BE2C (cell line): ENCODE measurements at regions not wholly inside any gene's neighbourhood (a gene's known extent, or its start where the extent isn't known, plus 50 kb on each side); places are given as distances from the start of the nearest gene placed in this dataset.

Experiments
- DNase-seq: peaks from one replicate; pipeline ENCODE4 v3.0.0-alpha.2; 2020
- H3K27me3 ChIP-seq: fragments of 250-450 bp; sonication (Bioruptor Pico); 2 replicates; pipeline ENCODE4 v1.5.1; 2020; ENCODE audit warnings: mild to moderate bottlenecking
- H3K36me3 ChIP-seq: fragments of 250-450 bp; sonication (Bioruptor Pico); 2 replicates; pipeline ENCODE4 v1.5.1; 2020; ENCODE audit warnings: mild to moderate bottlenecking
- H3K4me1 ChIP-seq: fragments of 250-450 bp; sonication (Bioruptor Pico); 2 replicates; pipeline ENCODE4 v1.5.1; 2020
- H3K4me3 ChIP-seq: 2 replicates; pipeline ENCODE4 v1.5.1; 2011; ENCODE audit warnings: low read depth, low read length
- H3K9me3 ChIP-seq: fragments of 250-450 bp; sonication (Bioruptor Pico); 2 replicates; pipeline ENCODE4 v1.5.1; 2020
- CTCF ChIP-seq: IDR thresholded peaks from 2 replicates; pipeline ENCODE4 v1.5.1; 2012; ENCODE audit warnings: mild to moderate bottlenecking, low read depth, low read length

GRCh38 chr6:67877288-67877687 is 757.8 kb upstream of the ADGRB3 start:
- TF ChIP-seq CTCF: no peak
- Histone ChIP-seq H3K9me3 (no peaks in the 10 kb centered on the region; the same call in 1 of the 2 replicates), H3K4me1 (no peaks in the 10 kb centered on the region), H3K36me3 (no peaks in the 10 kb centered on the region), H3K27me3 (no peaks in the 10 kb centered on the region), H3K4me3 (no peak overlapping the region)
- DNase-seq: no peak

- Histone ChIP-seq H3K36me3 (no peaks in the 10 kb centered on the region), H3K4me1 (no peaks in the 10 kb centered on the region), H3K27me3 (no peaks in the 10 kb centered on the region), H3K4me3 (no peak overlapping the region), H3K9me3 (no peaks in the 10 kb centered on the region; the same call in 1 of the 2 replicates)
- no peak for TF ChIP-seq CTCF
- DNase-seq: no peak
These were observed 759.2 kb upstream of the ADGRB3 start for GRCh38 chr6:67875877-67876383.

GRCh38 chr6:67870321-67870720 is 764.8 kb upstream of the ADGRB3 start:
- H3K4me1 ChIP-seq: no peaks in the 10 kb centered on the region
- TF ChIP-seq CTCF: no peak
- H3K4me3 ChIP-seq: no peak overlapping the region
- no peak for DNase-seq
- no peaks in the 10 kb centered on the region for H3K36me3 ChIP-seq
- H3K9me3 ChIP-seq: no peaks in the 10 kb centered on the region
- no peaks in the 10 kb centered on the region for H3K27me3 ChIP-seq

- no peaks in the 10 kb centered on the region for H3K27me3 ChIP-seq
These were observed 771.7 kb upstream of the ADGRB3 start for GRCh38 chr6:67863346-67863745.

GRCh38 chr6:67854098-67854497 is 781.0 kb upstream of the ADGRB3 start:
- H3K9me3 ChIP-seq: peaks cover 2% of the 10 kb centered on the region; the same call in 1 of the 2 replicates
- H3K4me1 ChIP-seq: no peaks in the 10 kb centered on the region; the same call in 1 of the 2 replicates
- no peak overlapping the region for H3K4me3 ChIP-seq
- TF ChIP-seq CTCF: no peak
- peak; percentile 4 for DNase-seq
- H3K36me3 ChIP-seq: no peaks in the 10 kb centered on the region
- H3K27me3 ChIP-seq: no peaks in the 10 kb centered on the region

More at GRCh38 chr6:67863346-67863745, 771.7 kb upstream of the ADGRB3 start:
- H3K9me3 ChIP-seq: no peaks in the 10 kb centered on the region
- H3K4me1 ChIP-seq: no peaks in the 10 kb centered on the region
- TF ChIP-seq CTCF: no peak
- H3K36me3 ChIP-seq: no peaks in the 10 kb centered on the region
- no peak for DNase-seq
- H3K4me3 ChIP-seq: no peak overlapping the region

GRCh38 chr6:67839818-67840217 is 795.3 kb upstream of the ADGRB3 start:
- H3K4me1 ChIP-seq: no peaks in the 10 kb centered on the region
- no peak for DNase-seq

More at GRCh38 chr6:67839818-67840217, 795.3 kb upstream of the ADGRB3 start:
- no peak for TF ChIP-seq CTCF
- Histone ChIP-seq H3K4me3 (no peak overlapping the region), H3K36me3 (no peaks in the 10 kb centered on the region), H3K9me3 (no peaks in the 10 kb centered on the region), H3K27me3 (no peaks in the 10 kb centered on the region)
